GM21423 (cell line): ENCODE measurements at regions not wholly inside any gene's neighbourhood (a gene's known extent, or its start where the extent isn't known, plus 50 kb on each side); places are given as distances from the start of the nearest gene placed in this dataset.

Source experiments
- ATAC-seq: cut with Tn5 transposase; IDR thresholded peaks from one replicate; pipeline ENCODE4 v1.9.1; 2021; ENCODE audit warnings: mild to moderate bottlenecking, moderate library complexity; ENCODE audit not compliant: unreplicated experiment

- no peak for ATAC-seq
Observed at GRCh38 chr18:73478191-73478590, 610.4 kb upstream of the NETO1 start.

- ATAC-seq, result no peak
Observed at GRCh38 chr18:73476031-73476430, 608.2 kb upstream of the NETO1 start.

- ATAC-seq, result no peak
Observed at GRCh38 chr18:73462092-73462491, 594.3 kb upstream of the NETO1 start.

GRCh38 chr18:73461780-73462059 lies 593.9 kb upstream of the NETO1 start:
- ATAC-seq, result no peak

- no peak for ATAC-seq
Observed at GRCh38 chr18:73461038-73461779, 593.4 kb upstream of the NETO1 start.

GRCh38 chr18:73458186-73458964 lies 590.6 kb upstream of the NETO1 start:
- ATAC-seq, result no peak

- no peak for ATAC-seq
Observed at GRCh38 chr18:73456643-73457042, 588.9 kb upstream of the NETO1 start.

- ATAC-seq, result no peak
Observed at GRCh38 chr18:73452866-73453265, 585.1 kb upstream of the NETO1 start.

GRCh38 chr18:73446502-73446901 lies 578.7 kb upstream of the NETO1 start:
- no peak for ATAC-seq

GRCh38 chr18:73431620-73432019 lies 563.8 kb upstream of the NETO1 start:
- no peak for ATAC-seq

- ATAC-seq, result no peak
Observed at GRCh38 chr18:73421010-73421409, 553.2 kb upstream of the NETO1 start.

GRCh38 chr18:73419531-73419930 lies 551.7 kb upstream of the NETO1 start:
- no peak for ATAC-seq

GRCh38 chr18:73414598-73414997 lies 546.8 kb upstream of the NETO1 start:
- ATAC-seq, result no peak

- ATAC-seq, result no peak
Observed at GRCh38 chr18:73414069-73414468, 546.3 kb upstream of the NETO1 start.

GRCh38 chr18:73409242-73409641 lies 541.5 kb upstream of the NETO1 start:
- no peak for ATAC-seq

- no peak for ATAC-seq
Observed at GRCh38 chr18:73408469-73408868, 540.7 kb upstream of the NETO1 start.

GRCh38 chr18:73407506-73407905 lies 539.7 kb upstream of the NETO1 start:
- ATAC-seq, result no peak

- ATAC-seq, result no peak
Observed at GRCh38 chr18:73384246-73384645, 516.5 kb upstream of the NETO1 start.

GRCh38 chr18:73381699-73382036 lies 513.9 kb upstream of the NETO1 start:
- no peak for ATAC-seq

- no peak for ATAC-seq
Observed at GRCh38 chr18:73381016-73381698, 513.4 kb upstream of the NETO1 start.

- no peak for ATAC-seq
Observed at GRCh38 chr18:73366713-73367112, 498.9 kb upstream of the NETO1 start.

- ATAC-seq, result no peak
Observed at GRCh38 chr18:73365018-73365417, 497.2 kb upstream of the NETO1 start.
